Inflammatory macrophage (primary cell): ENCODE measurements at regions not wholly inside any gene's neighbourhood (a gene's known extent, or its start where the extent isn't known, plus 50 kb on each side); places are given as distances from the start of the nearest gene placed in this dataset.
A peak's percentile ranks its signal among the peaks of the same experiment; 100 is the strongest.

Experiments used
- DNase-seq, 2 donors: peaks; one replicate each; pipeline ENCODE4 v3.0.0-alpha.2; 2020 to 2022

GRCh38 chr3:35849496-35849895 is 210.2 kb downstream of the ARPP21 start:
- no peak for DNase-seq

- no peak for DNase-seq
Measured at GRCh38 chr3:35849963-35850362, 210.6 kb downstream of the ARPP21 start.

DNA sequence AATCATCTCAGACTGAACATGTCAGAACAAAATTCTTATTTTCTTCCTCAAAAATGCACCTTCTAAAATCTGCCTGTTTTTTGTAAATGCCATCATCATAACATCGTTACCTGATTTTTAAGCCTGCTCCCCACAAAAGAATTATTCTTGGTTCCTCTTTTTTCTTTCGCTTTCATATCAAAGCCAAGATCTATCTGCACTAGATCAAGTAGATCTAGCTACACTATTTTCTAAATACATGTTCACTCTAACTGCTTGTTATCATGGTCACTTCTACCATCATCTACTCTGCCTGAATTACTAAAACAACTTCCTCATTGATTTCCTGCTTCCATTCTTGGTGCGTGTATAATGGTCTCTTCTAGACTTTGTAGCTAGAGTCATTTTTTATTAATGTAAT is 217.7 kb downstream of the ARPP21 start:
- DNase-seq: no peak

GRCh38 chr3:35862057-35862456 is 222.7 kb downstream of the ARPP21 start:
- DNase-seq: no peak

GRCh38 chr3:35864871-35865270 is 225.5 kb downstream of the ARPP21 start:
- DNase-seq: no peak

DNA sequence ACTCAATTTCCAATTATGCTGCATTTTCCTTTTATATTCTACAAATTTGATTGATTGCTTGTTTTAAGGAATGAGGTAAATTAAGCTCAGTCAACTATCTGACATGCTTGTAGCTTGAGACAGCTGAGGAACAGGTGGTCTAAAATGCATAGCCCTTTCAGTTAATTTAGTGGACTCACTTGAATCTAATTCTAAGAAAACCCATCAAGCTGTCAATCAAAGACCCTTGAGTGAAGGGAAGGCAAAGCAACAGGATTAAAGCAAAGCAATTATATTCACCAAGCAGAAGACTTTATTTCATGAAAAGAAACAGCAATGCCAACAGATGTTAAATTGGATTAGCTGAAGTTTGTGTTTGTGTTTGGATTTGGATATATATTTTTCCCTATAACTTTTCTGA is 228.5 kb downstream of the ARPP21 start:
- DNase-seq: no peak

DNA sequence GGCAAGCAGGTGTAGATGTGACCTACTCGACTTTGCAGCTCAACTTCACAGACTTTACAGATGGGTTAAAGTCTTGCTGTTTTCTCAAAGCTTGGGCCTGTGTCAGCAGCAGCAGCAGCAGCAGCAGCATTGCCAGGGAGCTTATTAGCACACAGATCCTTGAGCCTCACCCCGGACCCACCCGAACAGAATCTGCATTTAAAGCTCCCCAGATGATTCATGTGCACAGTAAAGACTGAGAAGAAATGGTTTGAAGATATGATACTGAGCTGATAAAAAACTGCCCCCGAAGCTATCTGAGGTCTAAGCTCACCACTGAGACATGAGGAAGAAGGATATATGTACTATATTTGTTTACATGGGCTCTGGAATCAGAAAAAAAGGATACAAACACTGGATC is 231.7 kb downstream of the ARPP21 start:
- DNase-seq: no peak

GRCh38 chr3:35883929-35884328 is 244.6 kb downstream of the ARPP21 start:
- no peak for DNase-seq

- DNase-seq: no peak
Measured at GRCh38 chr3:35894735-35895134, 255.4 kb downstream of the ARPP21 start.

GRCh38 chr3:35899245-35899644 is 259.9 kb downstream of the ARPP21 start:
- no peak for DNase-seq

GRCh38 chr3:35900079-35900478 is 260.8 kb downstream of the ARPP21 start:
- no peak for DNase-seq

GRCh38 chr3:35908366-35909232 is 269.3 kb downstream of the ARPP21 start:
- peak; percentile 56 to 74 for DNase-seq

GRCh38 chr3:35919160-35919559 is 279.8 kb downstream of the ARPP21 start:
- DNase-seq: no peak

DNA sequence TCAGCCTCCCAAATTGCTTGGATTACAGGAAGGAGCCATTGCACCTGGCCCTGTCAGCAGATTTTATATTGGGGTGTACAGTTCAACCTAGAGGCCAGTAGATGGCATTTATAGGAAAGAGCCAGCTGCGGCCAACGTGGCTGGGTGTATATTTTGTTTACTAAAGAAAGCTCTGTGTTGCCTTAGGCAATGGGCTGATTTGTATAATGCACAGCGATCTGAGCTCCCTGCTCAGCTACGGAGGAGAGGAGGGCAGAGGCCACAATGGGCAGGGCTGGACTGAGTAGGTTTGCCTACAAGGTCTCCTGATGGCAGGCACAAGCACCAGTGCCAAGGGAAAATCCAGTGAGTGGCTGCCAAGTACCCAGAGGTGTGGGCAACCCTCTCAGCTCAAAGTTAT is 282.4 kb downstream of the ARPP21 start:
- DNase-seq: no peak

DNA sequence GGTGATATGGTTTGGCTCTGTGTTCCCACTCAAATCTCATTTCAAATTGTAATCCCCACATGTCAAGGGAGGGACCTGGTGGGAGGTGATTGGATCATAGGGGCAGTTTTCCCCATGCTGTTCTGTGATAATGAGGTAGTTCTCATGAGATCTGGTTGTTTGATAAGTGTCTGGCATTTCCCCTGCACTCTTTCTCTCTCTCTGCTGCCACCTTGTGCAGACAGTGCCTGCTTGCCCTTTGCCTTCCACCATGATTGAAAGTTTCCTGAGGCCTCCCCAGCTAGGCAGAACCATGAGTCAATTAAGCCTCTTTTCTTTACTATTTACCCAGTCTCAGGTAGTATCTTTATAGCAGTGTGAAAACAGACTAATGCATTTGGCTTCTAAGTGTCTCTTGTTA is 284.7 kb downstream of the ARPP21 start:
- peak in 1 of 2 donors; percentile 8 for DNase-seq

DNA sequence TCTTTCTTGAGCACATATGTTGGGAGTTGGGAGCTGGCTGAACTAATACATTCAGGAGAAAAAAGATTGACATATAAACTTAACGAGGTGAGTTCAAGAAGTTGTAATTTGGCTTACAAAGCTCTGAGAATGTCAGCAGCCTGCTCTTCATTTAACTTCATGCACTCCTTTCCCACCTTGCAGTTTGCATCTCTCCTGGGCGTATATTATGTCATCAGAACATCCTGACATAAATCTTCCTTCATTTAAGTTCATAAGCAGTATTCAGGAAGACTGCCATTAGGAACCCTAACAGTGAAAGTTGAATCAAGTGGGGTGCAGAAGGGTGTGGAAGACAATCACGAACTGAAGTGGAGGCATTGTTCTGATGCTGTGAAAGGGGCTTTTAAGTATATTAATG is 288.1 kb downstream of the ARPP21 start:
- DNase-seq: no peak

DNA sequence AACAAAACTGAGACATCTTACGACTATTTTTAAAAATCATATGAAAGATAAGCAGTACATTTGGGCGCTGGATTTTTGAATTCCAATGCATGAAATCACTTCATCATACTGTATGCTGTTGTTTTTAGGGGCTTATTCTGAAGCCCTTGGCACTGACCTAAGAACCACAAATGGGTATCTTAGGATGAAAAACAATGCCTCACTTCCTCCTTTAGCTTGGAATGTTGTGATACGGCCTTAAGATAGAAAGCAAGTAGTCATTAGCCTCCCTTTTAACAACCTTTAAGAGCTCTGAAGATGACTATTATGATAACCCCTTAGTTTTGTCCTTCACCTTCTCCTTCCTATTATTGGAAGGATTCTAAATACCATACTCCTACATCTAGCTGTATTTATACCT is 289.8 kb downstream of the ARPP21 start:
- DNase-seq: no peak

DNA sequence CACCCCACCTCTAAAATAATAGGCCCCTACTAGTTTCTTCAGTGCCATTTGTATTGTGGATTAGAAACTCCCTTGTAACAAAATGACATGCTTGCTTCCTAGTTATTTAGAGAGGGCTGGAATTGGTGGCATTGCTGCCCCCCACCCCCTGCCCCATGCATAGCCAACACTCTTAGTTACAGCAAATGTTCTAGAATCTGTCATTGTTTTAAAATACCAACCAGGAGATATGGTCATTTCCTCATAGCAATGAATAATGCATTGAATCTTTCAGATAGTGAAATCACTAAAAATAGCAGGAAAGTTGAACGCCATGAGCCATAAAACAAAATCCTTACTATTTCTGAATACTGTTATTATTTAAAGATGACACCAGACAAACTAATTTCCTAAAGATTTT is 292.5 kb downstream of the ARPP21 start:
- DNase-seq: no peak

GRCh38 chr3:35932995-35933394 is 293.7 kb downstream of the ARPP21 start:
- peak; percentile 26 to 54 for DNase-seq

DNA sequence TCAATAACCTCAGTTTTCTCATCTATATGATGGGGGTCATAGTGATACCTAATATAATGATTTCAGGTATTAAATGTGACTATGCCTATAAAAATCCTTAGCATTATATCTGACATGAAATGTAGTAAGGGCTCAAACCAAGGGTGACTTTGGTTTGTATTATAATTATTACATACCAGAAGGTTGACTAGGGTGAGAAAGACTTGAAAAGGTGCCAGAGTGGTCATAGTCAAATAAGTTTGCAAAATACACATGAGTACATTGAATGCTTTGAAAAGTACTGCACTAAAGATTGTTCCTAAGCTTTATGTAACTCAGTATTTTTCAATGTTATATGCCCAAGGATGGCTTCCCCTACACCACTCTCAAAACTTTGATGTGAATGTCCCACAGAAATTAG is 297.2 kb downstream of the ARPP21 start:
- DNase-seq: no peak

- DNase-seq: no peak
Measured at GRCh38 chr3:35944926-35945710, 305.8 kb downstream of the ARPP21 start.

- DNase-seq: peak in 1 of 2 donors; percentile 20
Measured at GRCh38 chr3:35946121-35946853, 307.0 kb downstream of the ARPP21 start.

DNA sequence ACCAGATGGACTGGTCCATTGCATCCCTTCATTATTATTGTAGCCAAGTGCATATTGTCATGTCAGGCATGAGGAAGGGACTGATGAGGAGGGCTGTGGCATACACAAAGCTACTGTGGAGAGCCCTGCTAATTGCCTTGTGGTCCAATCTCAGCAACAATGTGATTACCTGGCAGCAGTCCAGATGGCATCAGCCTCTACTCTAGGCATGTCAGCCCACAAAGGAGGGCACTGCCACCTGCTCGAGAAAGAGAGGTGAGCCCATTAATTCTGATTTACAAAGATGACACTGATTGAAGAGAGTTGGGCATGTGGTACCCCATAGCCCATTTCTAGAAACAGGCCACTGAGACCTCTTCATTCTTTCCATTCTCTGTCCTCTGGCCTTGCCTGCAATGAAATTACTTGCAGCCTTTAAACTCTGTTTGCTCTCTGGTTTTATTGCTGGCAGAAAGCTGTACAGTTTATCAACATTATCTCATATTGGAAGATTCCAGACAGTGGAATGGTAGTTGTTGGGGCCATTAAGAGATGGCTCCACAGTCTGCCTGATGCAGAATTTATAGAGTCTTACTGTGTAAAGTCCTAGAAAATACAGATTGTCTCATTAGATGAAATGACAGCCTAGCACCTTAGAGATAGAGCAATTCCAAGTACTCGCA is 307.7 kb downstream of the ARPP21 start:
- no peak for DNase-seq
